Fibroblast of pulmonary artery (primary cell): ENCODE measurements at regions not wholly inside any gene's neighbourhood (a gene's known extent, or its start where the extent isn't known, plus 50 kb on each side); places are given as distances from the start of the nearest gene placed in this dataset.

Experiments used
- DNase-seq: peaks from one replicate; pipeline ENCODE4 v3.0.0-alpha.2; 2010; ENCODE audit warnings: low read depth
- H3K4me3 ChIP-seq: replicated peaks from 2 replicates; pipeline ENCODE4 v1.5.1; 2011; ENCODE audit warnings: low read depth, mild to moderate bottlenecking, control low read depth, low read length, moderate library complexity
- CTCF ChIP-seq: IDR thresholded peaks from 2 replicates; pipeline ENCODE4 v1.5.1; 2011; ENCODE audit warnings: mild to moderate bottlenecking, control low read depth, low read length, inconsistent platforms; ENCODE audit errors: missing control alignments

- H3K4me3 ChIP-seq, result no peak overlapping the region
- TF ChIP-seq CTCF, result no peak
- no peak for DNase-seq
These were observed 61.4 kb downstream of the ZXDA start for GRCh38 chrX:57848857-57849256.

DNA sequence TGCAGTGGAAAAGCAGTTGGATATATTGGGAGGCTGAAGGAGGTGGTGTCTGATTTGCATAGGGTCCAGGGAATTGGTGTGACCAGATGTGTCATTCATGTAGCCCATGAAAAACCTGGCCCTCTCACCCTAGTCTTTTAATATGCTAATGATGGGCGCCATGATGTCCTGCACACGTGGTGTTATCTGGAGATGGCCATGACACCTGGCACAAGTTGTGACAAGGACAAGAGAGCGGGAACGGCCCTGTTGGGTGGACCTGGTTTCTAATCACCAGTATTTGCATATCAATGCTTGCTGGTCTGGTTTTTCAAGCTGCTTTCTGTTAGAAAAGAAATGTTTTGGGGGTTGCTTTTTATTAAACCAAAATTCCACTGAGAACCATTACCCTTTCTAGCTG lies 87.4 kb downstream of the ZXDA start:
- no peak overlapping the region for H3K4me3 ChIP-seq
- DNase-seq, result no peak
- no peak for TF ChIP-seq CTCF

GRCh38 chrX:57822398-57822797 lies 87.9 kb downstream of the ZXDA start:
- no peak overlapping the region for H3K4me3 ChIP-seq
- no peak for TF ChIP-seq CTCF
- DNase-seq, result no peak

- TF ChIP-seq CTCF, result peak; percentile 57
- no peak overlapping the region for H3K4me3 ChIP-seq
- peak; percentile 76 for DNase-seq
These were observed 88.4 kb downstream of the ZXDA start for GRCh38 chrX:57821703-57822387.

- TF ChIP-seq CTCF, result peak; percentile 44
- DNase-seq, result peak; percentile 11
- no peak overlapping the region for H3K4me3 ChIP-seq
These were observed 93.0 kb downstream of the ZXDA start for GRCh38 chrX:57817302-57817701.

DNA sequence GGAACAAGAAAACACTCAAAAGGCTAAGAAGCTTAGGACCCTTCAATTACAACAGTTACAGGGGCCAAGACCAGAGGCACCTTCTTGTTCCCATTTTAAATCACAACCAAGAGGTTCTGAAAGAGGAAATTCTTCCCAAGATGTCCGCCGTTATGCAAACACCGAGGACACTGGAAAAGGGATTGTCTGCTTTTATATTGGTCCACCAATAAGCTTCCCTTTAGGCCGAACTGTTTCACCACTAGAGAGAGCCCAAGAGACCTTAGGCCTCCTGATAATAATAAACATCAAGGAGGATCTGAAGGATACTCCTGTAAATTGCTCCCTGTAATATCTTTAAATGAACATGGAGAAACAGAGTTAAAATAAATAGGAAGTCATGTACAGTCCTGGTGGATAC lies 92.6 kb upstream of the NLRP2B start:
- no peak for DNase-seq
- H3K4me3 ChIP-seq, result no peak overlapping the region
- no peak for TF ChIP-seq CTCF

GRCh38 chrX:57771689-57772088 lies 91.6 kb upstream of the NLRP2B start:
- DNase-seq, result no peak
- TF ChIP-seq CTCF, result no peak

More at GRCh38 chrX:57771689-57772088, 91.6 kb upstream of the NLRP2B start:
- no peak overlapping the region for H3K4me3 ChIP-seq
